ENCODE measurements at regions not wholly inside any gene's neighbourhood (a gene's known extent, or its start where the extent isn't known, plus 50 kb on each side); places are given as distances from the start of the nearest gene placed in this dataset.

DNA sequence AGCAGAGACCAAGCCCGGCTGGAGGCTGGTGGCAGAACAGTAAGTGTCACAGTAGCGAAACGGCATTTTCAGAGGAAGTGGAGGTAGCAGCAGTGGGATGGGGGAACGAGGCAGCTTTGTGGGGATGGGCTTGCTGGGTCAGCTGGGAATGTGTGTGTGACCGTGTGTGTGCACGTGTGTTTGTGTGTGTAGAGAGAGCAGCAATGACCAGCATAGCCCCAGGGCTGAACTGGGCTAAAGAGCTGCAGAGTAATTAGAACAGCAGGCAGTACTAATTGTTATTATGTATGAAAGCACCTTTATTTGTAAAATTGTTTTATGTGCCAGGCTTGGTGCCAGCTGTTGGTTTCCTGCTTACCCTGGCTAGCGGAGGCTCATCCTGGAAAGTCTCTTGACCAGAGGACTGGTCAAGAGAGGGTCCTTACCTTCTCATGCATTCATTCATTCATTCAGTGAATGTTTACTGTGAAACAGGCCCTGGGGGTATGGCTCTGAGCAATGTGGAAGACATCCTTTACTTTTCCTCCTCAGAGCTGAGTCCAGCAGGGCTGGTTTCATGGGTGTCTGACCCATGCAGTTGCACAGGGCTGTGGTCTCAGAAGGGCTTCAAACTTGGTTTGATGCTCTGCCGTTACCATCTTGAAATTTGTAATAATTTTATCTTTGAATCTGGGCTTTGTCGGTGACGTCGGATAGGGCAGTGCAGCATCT lies 184.6 kb downstream of the SEC23IP start:
- TF ChIP-seq, protein P1, sequence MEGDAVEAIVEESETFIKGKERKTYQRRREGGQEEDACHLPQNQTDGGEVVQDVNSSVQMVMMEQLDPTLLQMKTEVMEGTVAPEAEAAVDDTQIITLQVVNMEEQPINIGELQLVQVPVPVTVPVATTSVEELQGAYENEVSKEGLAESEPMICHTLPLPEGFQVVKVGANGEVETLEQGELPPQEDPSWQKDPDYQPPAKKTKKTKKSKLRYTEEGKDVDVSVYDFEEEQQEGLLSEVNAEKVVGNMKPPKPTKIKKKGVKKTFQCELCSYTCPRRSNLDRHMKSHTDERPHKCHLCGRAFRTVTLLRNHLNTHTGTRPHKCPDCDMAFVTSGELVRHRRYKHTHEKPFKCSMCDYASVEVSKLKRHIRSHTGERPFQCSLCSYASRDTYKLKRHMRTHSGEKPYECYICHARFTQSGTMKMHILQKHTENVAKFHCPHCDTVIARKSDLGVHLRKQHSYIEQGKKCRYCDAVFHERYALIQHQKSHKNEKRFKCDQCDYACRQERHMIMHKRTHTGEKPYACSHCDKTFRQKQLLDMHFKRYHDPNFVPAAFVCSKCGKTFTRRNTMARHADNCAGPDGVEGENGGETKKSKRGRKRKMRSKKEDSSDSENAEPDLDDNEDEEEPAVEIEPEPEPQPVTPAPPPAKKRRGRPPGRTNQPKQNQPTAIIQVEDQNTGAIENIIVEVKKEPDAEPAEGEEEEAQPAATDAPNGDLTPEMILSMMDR (IDR thresholded peaks at IDR 0.05) = no peak
- no peak for TF ChIP-seq ZNF671 (CRISPR knock-in tag; IDR thresholded peaks at IDR 0.05)
- TF ChIP-seq NFYB (CRISPR knock-in tag; conservative IDR thresholded peaks at IDR 0.05; ENCODE audit: low read depth) = no peak
- TF ChIP-seq SOX15 (CRISPR knock-in tag; IDR thresholded peaks at IDR 0.05) = no peak
- TF ChIP-seq OVOL2 (CRISPR knock-in tag; IDR thresholded peaks at IDR 0.05; ENCODE audit: borderline replicate concordance) = no peak
- no peak for TF ChIP-seq ELF4 (CRISPR knock-in tag; IDR thresholded peaks at IDR 0.05; ENCODE audit: low read depth)
- TF ChIP-seq, protein P2, sequence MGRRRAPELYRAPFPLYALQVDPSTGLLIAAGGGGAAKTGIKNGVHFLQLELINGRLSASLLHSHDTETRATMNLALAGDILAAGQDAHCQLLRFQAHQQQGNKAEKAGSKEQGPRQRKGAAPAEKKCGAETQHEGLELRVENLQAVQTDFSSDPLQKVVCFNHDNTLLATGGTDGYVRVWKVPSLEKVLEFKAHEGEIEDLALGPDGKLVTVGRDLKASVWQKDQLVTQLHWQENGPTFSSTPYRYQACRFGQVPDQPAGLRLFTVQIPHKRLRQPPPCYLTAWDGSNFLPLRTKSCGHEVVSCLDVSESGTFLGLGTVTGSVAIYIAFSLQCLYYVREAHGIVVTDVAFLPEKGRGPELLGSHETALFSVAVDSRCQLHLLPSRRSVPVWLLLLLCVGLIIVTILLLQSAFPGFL (CRISPR knock-in tag; IDR thresholded peaks at IDR 0.05; ENCODE audit: borderline replicate concordance) = no peak
- no peak for TF ChIP-seq FOXP1 (CRISPR knock-in tag; IDR thresholded peaks at IDR 0.05; ENCODE audit: borderline replicate concordance)
